ENCODE measurements at regions not wholly inside any gene's neighbourhood (a gene's known extent, or its start where the extent isn't known, plus 50 kb on each side); places are given as distances from the start of the nearest gene placed in this dataset.

GRCh38 chr16:66169817-66170216, 196.7 kb upstream of the CDH5 start:
- no peak for DNase-seq

- DNase-seq = no peak
These were observed 197.7 kb upstream of the CDH5 start for GRCh38 chr16:66168777-66169176.

- no peak for DNase-seq
These were observed 198.8 kb upstream of the CDH5 start for GRCh38 chr16:66167564-66168291.

DNA sequence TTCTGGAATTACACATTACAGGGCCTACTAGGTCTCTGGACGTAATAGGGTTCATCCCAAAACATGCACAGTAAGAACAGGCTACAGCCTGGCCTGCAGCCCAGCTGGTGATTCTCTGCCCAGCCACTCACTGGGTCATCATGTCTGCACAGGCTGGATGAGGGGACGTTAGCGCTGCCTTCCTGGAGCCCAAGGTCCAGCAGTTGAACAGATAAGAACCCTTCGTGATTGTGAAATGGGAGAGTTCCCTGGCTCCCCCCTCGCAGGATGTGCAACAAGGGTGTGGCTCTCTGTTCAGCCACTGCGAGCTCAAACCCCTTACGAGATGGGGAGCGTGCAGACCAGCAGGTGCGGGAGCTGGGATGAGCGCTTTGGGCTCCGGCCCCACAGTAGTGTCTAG, 200.0 kb upstream of the CDH5 start:
- DNase-seq = no peak

DNA sequence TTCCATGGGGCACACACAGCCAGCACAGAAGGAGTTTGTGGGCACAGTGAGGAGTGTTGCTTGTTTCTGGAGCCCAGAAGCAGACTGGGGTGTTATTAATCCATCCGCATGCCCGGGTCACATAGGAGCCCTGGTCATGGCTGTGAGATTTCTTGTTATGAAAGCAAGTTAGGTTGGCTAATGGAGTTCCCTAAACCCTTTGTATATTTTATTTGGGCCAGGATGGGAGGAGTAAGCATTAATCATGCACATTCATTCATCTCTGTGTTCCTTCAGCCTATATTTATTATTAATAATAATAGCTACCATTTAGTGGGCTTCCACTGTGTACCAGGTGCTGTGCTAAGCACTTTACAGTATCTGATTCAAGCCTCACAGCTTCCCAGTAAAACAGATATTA, 200.6 kb upstream of the CDH5 start:
- no peak for DNase-seq

GRCh38 chr16:66164581-66165247, 201.8 kb upstream of the CDH5 start:
- DNase-seq = no peak

DNA sequence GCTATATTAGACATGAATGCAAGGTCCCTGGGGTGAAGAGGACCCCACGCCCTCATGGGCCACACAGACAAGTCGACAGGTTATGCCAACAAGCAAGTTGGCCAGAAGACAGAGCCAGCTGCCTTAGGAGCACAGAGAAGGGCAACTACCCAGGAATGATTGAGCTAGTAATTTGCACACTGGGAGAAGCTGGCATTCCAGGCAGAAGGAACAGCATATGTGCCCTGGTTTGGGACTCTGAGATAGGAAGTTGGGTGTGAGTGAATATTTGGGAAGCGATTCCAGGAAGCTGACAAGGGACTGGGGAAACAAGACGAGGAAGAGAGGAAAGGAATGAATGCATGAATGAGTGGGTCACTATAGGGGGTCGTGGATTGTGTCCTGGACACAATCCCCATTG, 203.7 kb upstream of the CDH5 start:
- DNase-seq = no peak

DNA sequence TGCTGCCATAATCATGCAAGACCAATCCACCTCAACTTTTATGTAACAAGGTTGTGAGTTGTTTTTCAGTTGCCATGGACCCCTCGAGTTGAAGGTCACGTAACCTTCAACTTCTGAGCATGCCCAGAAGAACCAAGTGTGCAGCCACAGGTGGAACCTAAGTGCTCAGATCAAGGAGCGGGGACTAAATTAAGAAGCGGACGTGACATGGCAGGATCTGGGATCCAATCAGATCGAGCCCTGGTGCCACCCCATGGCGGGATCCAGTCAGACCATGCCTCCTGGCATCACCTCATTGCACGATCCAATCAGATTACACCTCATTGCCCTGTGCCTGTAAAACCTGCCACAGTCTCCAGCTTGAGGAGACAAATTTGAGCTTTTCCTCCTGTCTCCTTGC, 204.5 kb upstream of the CDH5 start:
- no peak for DNase-seq

DNA sequence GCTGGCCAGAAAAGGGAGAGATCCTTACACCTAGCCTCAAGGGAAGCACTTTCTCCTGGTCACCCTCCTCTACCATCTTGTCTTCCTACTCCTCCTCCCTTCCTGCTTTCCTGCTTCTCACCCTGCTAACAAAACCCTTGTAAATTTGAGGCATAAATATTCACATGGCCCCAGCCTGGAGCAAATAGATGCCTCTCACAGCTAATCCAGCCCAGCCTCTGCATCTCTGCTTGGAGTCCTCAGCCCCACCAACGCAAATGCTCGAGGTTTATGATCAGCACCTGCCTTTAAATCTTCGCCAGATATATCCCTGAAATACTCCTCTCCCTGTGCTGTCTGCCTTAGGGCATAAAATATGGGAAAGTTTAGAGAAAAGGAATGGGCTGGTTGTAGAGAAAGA, 205.2 kb upstream of the CDH5 start:
- no peak for DNase-seq

- no peak for DNase-seq
These were observed 206.5 kb upstream of the CDH5 start for GRCh38 chr16:66159987-66160386.

GRCh38 chr16:66156538-66156937, 210.0 kb upstream of the CDH5 start:
- DNase-seq = no peak

DNA sequence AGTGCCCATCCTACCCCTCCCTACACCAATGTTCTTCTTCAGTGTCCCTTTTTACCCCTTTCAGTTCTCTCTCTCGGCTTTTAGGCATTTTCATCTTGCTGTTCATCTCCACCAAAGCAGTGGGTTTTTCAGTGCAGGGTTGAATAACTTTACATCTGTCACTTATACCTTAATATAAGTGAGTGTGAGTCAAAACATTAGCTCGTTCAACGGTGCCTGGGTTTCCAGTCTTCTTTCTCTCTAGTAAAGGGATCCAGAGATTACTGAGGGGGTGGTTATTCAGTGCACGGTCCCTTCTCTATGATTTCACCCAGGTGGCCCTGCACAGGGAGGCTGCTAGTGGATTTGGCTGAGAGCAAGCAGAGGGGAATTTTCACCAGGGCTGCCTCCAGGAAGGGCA, 210.6 kb upstream of the CDH5 start:
- DNase-seq = no peak

GRCh38 chr16:66154801-66155200, 211.7 kb upstream of the CDH5 start:
- DNase-seq = no peak

GRCh38 chr16:66152823-66153393, 213.6 kb upstream of the CDH5 start:
- no peak for DNase-seq

DNA sequence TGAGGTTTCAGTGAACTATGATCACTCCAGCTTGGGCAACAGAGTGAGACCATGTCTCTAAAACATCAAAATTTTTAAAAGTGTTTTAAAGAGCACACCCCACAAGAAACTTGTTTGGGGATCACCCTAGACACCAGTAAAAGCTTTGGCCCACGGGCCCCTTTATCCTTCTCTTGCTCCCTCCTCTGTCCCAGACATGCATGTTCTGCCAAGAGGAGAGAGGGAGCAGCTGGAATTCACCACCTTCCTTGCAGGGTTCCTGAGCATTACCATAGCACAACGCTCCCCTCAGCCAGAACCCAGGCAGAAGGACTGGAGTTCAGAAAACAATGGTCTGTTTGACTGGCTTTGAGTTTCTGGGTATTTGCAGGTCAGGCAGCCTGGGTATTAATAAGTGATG, 214.3 kb upstream of the CDH5 start:
- DNase-seq = no peak

DNA sequence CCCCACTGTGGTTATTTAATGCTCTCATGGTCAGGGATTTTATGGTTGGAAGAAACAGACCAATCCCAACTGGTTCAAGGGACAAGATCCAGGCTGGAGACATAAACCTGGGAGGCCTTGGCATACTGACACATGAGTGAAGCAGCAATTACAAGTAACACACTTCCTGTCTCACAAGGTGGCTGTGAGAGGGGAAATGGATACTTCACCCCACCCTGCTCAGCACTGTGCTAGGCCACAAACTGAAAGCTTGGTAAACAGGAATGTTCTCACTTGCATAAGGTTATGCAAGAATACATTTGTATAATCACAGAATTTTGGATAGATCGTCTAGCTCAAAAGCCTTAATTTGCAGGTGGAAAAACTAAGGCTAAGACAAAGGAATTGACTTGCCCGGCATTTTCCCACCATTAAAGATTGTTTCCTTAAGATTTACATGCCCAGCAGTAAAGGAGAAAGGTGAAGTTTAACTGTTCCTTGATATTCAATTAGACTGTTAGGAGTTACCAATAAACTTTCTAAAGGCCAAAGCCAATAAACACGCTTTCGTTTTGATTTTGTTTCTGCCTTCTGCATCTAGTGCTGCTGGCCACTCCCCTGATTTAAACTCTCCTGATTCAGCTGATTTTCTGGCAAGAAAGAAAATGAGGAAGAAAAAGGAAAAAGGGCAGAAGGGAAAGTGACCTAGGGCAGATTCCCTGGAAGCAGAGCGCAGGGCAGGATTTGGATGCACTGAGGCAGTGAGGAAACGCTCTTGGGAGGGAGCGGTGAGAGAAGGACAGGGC, 215.6 kb upstream of the CDH5 start:
- no peak for DNase-seq

- no peak for DNase-seq
These were observed 219.2 kb upstream of the CDH5 start for GRCh38 chr16:66147291-66147690.

GRCh38 chr16:66146798-66147197, 219.7 kb upstream of the CDH5 start:
- no peak for DNase-seq

DNA sequence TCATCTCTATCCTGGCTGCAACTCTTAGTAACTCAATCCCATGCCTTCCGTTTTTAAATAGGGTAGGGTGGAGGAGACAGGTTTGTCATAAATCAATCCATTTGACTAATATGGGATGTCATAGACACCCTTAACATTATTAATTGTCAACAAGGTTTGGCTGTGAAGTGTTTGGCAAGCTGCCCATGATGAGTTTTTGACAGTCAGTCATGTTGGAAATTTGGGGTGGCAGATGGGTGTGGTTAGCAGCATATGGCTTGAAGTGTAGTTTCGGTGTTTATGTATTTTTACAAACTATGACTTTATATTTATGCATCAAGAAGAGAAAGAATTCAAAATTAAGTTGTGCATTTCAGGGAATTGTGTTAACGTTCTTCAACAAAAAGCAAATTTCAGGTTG, 221.8 kb upstream of the CDH5 start:
- DNase-seq = no peak

- no peak for DNase-seq
These were observed 223.1 kb upstream of the CDH5 start for GRCh38 chr16:66143415-66143814.

GRCh38 chr16:66141885-66142284, 224.6 kb upstream of the CDH5 start:
- no peak for DNase-seq

DNA sequence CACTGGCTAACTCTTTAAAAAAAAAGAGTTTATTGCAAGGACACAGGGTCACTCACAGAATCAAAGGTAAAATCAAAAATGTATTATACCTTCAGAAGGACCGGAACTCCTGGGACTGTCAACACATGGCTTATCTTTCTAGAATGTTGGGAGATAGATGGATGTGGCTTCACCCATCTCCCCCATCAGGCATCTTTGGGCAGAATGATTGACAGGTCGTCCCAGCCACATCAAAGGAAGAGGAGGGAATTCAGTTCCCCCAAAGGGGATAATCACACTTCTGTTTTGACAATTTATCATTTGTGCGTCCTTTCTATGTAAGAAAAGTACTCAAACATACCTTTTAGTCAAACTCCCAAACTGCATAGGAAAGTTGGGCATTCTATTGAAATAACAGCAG, 228.6 kb upstream of the CDH5 start:
- no peak for DNase-seq

- no peak for DNase-seq
These were observed 229.7 kb upstream of the CDH5 start for GRCh38 chr16:66136841-66137240.

GRCh38 chr16:66135838-66136237, 230.7 kb upstream of the CDH5 start:
- DNase-seq = no peak
